ENCODE measurements at regions not wholly inside any gene's neighbourhood (a gene's known extent, or its start where the extent isn't known, plus 50 kb on each side); places are given as distances from the start of the nearest gene placed in this dataset.
"Not testable (repeated sequence)": the region's sequence is repeated elsewhere in the genome, so short reads cannot be mapped to it uniquely, and the experiment has no call there.

DNA sequence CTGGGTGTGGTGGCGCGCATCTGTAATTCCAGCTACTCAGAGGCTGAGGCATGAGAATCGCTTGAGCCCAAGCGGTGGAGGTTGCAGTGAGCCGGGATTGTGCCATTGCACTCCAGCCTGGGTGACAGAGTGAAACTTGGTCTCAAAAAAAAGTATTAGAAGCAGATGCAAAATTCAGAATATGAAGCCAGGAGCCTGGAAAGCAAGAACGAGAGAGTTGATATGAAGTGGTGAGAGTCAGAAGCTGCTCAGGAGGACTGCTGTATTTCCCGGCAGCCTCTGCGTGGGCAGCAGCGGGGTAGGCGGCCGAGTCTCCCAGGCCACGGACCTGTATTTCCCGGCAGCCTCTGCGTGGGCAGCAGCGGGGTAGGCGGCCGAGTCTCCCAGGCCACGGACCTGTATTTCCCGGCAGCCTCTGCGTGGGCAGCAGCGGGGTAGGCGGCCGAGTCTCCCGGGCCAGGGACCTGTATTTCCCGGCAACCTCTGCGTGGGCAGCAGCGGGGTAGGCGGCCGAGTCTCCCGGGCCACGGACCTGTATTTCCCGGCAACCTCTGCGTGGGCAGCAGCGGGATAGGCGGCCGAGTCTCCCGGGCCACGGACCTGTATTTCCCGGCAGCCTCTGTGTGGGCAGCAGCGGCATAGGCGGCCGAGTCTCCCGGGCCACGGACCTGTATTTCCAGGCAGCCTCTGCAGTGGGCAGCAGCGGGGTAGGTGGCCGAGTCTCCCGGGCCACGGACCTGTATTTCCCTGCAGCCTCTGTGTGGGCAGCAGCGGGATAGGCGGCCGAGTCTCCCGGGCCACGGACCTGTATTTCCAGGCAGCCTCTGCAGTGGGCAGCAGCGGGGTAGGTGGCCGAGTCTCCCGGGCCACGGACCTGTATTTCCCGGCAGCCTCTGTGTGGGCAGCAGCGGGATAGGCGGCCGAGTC, 145.2 kb upstream of the PITRM1 start:
- not testable (repeated sequence) for DNase-seq (ENCODE audit: low spot score)

DNA sequence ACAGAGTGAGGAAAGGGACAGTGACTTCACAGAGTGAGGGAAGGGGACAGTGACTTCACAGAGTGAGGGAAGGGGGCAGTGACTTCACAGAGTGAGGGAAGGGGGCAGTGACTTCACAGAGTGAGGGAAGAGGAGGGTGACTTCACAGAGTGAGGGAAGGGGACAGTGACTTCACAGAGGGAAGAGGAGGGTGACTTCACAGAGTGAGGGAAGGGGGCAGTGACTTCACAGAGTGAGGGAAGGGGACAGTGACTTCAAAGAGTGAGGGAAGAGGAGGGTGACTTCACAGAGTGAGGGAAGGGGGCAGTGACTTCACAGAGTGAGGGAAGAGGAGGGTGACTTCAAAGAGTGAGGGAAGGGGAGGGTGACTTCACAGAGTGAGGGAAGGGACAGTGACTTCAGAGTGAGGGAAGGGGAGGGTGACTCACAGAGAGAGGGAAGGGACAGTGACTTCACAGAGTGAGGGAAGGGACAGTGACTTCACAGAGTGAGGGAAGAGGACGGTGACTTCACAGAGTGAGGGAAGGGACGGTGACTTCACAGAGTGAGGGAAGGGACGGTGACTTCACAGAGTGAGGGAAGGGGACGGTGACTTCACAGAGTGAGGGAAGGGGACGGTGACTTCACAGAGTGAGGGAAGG, 142.0 kb upstream of the PITRM1 start:
- not testable (repeated sequence) for DNase-seq (ENCODE audit: low spot score)

DNA sequence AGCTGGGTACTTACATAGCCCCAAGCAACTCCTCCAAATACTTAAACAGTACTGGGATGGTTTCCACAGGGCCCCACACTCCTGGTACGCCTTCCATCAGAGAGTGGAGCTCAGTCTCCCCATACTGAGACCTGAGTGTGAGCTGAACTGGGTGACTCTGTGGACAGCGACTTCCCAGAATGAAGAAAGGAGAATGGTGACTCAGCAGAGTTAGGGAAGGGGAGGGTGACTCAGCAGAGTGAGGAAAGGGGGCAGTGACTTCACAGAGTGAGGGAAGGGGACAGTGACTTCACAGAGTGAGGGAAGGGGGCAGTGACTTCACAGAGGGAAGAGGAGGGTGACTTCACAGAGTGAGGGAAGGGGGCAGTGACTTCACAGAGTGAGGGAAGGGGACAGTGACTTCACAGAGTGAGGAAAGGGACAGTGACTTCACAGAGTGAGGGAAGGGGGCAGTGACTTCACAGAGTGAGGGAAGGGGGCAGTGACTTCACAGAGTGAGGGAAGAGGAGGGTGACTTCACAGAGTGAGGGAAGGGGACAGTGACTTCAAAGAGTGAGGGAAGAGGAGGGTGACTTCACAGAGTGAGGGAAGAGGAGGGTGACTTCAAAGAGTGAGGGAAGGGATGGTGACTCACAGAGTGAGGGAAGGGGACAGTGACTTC, 141.3 kb upstream of the PITRM1 start:
- peak; percentile 63 for DNase-seq (ENCODE audit: low spot score)

DNA sequence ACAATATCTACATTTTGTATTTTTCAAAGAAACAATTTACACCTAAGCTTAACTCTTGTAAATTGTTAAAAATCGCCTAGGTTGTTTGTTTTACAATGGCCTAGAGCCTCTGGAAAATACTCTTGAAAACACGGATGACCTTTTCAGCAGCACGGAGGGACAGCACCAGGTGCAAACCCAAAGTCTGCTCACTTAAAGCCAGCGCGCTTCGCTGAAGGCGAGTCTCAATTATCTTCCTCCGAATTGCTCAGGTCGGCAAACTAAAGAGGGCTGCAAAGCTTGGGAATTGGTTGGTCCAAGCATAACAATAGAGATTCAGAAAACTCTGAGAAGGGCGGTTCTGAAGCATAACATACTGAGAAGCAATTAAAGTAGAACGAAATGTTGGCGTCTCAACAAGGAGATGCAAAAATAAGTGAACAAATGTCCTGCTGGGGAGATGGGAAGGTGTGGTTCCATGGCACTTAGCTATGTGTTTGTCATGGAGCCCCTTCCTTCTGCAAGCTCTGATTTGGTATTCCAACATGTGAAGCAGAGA, 139.9 kb upstream of the PITRM1 start:
- no peak for DNase-seq (ENCODE audit: low spot score)

DNA sequence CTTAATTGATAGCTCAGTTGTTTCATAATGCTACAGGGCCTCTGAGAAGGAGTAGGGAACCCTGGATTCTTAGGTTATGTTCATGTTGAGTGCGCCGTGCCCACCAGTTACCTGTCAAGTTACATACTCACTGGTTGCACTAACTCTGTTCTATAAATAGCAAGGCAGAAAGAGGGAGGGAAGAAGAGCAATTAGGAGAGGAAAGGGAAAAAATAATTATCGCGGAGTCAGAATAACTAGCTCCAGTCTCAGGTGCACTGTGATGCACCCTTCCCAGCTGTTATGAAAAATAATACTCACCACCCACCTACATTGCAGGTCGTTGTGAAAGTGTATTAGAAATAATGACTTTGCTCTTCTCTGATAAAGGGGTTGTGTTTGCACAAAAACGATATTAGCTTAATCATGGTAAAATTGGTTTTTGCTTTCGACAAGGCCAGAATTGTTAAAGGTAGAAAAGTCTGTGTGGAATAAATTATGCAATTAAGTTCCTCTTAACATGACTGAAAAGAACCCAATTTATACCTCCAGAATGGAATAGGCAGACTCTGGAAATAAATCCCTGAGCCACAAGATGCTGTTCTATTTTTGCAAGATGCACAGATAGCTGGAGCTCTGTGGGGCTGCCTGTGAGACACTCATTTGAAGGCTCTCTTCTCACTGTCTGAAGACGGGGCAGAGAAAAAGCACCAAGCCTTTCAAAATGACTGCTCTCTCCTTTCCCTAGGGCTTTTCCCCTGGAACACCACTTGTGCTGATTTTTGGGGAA, 137.6 kb upstream of the PITRM1 start:
- no peak for DNase-seq (ENCODE audit: low spot score)

DNA sequence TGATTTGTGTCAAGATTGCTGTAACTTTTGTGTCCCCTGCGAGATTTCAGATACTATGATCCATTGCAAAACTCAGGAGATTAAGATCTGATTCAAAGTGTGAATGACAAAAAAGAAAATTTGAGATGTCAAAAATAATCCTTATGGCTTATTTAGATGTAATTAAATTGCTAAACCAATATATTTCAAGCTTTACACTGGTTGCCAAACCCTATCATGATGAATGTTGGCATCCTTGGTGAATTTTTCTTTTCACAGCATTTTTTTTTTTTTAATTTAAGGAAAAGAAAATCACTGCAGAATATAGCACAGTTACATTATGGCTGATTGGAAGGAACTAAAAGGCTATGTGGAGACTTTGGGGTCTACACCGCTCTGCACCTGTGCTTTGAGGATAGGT, 133.5 kb upstream of the PITRM1 start:
- DNase-seq (ENCODE audit: low spot score) = no peak

DNA sequence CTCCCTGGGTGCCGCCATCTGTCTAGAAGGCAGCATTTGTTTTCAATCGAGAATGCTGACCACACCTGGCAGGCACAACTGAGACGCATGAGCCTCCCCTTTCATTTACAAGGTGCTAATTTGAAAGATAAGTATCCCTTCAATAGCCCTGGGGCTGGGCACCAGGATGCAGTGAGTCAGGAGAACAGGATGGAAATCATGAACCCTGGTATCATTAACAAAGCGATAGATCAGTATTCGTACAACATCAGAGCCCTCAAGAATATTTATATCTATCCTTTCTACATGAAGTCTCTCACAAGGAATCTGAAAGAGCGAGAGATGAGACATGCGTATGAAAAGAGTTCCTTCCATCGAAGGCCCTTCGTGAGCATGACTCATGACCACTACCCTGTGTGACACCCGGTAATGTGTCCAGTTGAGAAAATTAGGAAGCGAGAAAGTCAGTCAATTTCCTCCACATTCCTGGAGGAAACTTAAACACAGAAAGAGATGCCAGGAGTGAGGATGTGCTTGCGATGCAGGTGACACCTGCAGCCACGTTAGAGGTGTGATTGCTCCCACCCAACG, 123.1 kb upstream of the PITRM1 start:
- no peak for DNase-seq (ENCODE audit: low spot score)

DNA sequence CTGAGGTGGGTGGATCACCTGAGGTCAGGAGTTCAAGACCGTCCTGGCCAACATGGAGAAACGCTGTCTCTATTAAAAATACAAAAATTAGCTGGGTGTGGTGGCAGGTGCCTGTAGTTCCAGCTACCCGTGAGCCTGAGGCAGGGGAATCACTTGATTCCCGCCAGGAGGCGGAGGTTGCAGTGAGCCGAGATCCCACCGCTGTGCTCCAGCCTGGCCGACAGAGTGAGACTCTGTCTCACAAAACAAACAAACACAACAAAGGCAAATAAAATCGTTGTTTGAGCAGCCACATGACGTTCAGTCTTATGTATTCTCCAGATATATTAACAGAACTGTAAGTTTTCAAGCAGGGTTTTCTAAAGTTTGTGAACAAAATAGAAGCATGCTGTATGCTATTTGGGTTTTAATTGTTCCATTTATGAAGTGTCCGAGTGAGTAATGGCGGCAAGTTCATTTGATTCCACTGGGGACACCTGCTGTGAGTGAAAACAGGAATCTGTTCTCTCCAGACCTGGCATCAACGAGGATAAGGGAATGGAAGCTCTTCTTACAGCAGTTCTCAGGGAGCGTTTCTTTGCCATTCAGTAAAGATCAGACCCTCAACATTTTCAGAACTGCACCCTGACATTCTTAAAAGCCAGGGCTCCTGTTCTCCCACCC, 122.5 kb upstream of the PITRM1 start:
- no peak for DNase-seq (ENCODE audit: low spot score)

DNA sequence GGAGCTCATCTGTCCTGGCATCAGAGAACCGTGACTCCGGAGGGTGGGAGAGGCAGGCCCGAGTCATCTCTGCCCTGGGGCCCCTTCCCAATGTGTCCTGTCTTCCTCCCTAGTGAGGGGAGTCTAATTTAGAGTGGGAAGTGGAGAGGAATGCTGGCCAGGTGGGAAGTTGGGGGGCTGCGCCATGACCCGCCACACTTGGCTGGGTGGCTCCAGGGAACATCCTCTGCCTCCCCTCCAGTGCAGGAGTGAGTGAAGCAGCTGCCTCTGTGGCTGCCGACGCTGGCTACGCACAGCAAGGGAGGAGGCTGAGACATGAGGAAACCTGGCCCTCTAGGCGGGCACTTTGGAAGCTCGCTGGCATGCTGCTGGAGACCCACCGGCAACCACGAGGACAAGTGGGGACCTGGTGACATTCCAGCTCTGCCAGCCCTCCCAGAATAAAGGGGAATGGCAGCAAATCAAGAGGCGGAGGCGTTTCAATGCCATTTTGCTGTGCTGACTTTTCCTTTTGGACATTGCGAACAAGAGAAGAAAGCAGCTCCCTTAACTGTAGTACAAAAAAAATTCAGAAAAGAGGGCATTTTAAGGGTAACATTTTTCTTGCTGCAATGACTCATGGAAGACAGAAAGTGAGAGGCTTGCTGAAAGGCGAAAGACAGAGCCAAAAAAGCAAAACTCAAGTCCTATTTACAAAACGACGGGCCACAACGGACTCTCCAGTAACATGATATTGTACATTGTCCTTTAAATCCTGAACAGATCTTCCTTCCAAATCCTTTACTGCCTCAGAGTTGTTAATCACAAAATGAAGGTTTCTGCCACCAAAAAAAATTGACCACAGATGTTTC, 121.2 kb upstream of the PITRM1 start:
- no peak for DNase-seq (ENCODE audit: low spot score)

DNA sequence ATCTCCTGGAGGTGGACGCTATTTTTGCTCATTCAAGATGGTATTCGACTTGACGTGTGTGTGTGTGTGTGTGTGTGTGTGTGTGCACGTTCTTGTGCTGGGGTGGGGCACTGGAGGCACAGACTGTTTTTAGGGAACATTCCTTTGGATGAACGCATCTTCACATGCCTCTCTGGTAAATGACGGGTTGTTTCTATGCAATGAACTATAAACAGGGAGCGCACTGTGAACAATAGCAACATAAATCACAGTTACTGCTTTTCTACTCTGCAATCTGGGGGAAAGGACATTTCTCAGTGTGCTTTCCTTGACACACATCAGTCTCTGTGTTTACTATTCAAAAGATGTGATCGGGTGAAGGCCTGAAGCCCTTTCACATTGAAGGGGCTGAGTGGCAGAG, 120.1 kb upstream of the PITRM1 start:
- DNase-seq (ENCODE audit: low spot score) = no peak

DNA sequence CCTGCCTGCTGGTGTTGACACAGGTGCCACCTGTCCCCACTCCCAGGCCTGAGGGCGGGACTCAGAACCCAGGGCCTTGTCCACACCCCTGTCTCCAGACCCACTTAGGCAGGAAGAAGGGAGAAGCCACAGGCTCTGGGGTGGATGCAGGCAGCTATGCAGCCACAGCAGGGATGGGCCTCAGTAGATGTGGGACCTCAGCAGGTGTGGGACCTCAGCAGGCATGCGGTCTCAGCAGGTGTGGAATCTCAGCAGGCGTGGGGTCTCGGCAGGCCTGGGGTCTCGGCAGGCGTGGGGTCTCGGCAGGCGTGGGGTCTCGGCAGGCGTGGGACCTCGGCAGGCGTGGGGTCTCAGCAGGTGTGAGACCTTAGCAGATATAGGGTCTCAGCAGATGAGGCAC, 118.0 kb upstream of the PITRM1 start:
- no peak for DNase-seq (ENCODE audit: low spot score)

DNA sequence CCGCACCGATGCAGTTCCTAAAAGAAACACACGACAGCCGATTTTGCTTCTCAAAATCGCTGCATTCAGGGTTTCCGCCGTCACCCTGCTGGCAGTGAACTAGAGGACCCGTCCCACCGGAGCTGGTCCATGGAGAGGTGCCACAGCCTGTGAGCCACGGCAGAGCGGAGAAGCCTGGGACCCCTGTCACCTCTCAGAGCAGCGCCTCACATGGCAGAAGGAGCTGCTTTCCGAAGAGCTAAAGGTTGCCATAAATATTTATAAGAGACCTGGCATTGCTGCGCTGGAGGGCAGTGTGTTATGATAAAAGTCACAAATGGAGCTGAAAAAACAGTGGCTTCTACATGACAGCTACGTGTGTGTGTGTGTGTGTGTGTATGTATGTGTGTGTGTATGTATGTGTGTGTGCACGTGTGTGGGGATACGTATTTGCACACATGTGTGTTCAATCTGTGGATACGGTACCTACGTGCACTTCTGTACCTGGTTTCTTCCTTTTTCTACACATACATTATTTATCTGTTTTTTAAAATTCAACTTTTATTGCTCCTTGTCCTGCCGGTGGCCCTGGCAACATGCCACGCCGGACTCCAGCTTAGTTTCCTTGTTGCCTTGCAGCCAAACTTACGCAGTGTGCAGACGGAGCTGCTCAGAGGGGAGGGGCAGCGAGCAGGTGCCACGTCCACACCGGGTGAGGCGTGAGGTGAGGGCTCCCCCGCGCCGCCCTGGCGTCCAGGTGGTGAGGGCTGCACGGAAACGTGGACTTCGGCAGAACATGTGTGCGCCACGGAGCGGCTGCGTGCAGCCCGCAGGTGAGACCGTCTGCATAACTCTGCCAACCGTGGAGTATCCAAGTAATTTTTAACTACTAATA, 115.2 kb upstream of the PITRM1 start:
- no peak for DNase-seq (ENCODE audit: low spot score)

DNA sequence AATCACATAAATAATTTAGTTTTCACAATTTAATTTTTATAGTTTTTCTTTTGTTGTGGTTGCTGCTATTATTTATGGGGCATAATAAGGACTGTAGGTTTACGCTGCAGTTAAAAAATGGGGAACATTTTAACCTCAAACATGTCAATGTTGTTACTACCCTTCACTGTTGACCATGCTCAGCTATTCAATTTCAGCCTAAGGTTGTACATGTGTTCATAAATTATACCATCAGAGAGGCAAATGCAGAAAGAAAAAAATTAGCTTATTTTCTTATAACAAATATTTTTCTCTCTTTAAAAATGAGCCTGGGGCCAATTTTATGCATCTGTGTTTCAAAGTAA, 110.1 kb upstream of the PITRM1 start:
- no peak for DNase-seq (ENCODE audit: low spot score)

DNA sequence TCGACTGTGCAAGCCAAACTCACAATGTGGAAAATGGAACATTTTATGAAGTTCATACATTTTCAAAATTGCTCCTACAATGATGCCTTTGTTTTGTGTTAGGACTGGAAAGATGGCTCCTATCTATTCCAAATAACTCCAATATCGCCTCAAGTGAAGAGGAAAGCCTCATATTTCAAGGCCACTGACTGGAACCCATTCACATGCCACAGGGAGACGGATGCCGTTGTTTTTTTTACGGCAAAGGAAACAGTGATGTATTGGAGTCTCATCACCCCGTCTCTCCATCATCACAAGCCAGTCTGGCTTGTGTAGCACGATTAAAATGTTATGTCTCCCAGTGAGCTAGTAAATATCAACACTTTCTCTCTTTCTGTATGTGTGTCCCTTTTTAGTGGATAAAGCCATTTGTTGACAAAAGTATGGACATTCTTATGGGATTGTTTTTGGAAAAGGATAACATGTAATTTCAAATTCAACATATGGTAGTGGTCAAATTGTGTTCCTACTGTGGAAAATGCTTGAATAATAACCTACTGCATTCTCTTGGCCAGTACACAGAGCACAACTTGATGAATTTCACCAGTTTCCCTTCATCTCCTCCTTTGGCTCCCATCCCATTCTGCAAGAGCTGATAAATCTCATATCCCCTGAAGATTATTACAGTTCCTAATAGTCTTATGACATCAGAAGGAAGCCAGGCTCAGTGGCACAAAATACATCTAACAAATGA, 109.5 kb upstream of the PITRM1 start:
- no peak for DNase-seq (ENCODE audit: low spot score)

DNA sequence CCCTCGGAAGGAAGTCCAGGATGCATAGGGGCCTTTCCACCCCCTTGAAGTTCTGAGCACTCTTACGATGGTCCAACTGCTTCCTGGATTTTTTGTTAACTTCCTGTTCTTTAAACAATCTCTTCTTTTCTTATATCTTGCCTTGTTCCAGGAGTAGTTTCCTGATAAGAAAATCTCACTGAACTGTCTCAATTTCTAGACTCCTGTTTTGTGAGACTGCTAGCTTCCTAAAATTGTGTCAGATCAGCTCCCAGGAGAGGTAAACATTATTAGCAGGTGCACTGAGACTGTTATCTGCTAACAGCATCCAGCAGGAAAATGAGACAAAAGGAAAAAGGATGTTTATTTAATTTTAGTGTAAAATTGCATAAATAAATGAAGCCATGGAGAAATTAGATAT, 106.2 kb upstream of the PITRM1 start:
- DNase-seq (ENCODE audit: low spot score) = no peak

DNA sequence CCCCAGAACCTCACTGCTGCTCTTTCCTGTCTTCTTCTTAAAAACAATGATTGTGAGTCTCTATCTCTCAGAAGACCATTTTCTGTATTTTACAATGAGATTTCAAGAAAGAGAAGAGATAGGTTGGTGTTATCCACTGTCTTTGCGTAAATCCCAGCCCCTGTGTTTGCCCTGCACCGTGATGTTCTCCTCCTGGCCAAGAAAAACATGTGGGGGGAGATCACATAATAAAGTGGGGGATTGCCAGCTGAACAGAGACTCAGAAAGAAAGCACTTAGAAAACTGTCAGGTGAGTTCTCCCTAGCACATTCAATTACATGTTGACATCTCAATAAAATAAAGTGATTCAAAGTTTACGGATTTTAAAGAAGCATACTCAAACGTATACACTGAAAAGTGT, 105.0 kb upstream of the PITRM1 start:
- no peak for DNase-seq (ENCODE audit: low spot score)

DNA sequence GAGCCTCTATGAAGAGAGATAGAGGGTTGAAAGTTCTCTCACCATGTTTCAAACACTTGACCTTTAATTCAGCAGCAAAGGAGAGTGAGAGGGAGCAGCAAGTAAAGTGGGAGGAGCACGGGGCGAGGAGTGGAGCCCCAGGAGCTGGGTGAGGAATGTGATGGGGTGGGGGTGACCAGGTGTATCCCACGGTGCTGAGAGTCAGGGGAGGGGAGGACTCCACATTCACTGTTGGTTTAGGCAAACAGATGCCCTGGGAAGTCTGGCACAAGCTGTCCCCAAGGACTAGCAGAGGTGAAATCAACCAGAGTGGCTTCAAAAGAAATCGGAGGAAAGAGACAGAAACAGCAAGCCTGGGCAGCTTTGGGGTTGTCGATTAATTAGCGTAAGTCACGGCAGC, 101.8 kb upstream of the PITRM1 start:
- no peak for DNase-seq (ENCODE audit: low spot score)

DNA sequence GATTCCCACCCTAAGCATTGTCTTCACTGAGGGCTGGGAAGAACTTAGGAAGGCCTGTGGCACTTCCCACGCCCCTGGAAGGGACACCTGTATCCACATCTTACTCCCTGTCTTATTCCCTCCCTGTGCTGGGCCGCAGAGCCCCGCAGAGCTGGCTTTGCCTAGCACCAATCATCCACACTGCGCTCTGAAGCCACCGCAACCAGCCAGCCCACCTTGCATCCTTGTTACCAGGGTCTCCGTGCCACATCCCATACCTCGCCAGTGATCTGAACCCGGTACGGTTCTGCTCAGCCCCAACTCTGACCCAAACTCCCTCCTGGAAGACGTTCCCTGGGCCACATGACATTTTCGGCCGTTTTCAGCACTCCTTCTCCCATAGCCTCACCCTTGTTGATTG, 101.4 kb upstream of the PITRM1 start:
- no peak for DNase-seq (ENCODE audit: low spot score)

Data from H4 (cell line).